Posterior cingulate gyrus (tissue), 11 donors: ENCODE measurements at regions not wholly inside any gene's neighbourhood (a gene's known extent, or its start where the extent isn't known, plus 50 kb on each side); places are given as distances from the start of the nearest gene placed in this dataset.

Experiments used
- DNase-seq, 10 donors: peaks; one replicate each; pipeline versions ENCODE4 v3.0.0 to v3.0.0-alpha.2; 2020 to 2021; ENCODE audit warnings: mixed read lengths in 3 of 10
- intact Hi-C: fragments of 100-400 bp; cut with DNase I; formaldehyde crosslinking; loops from one replicate; pipeline ENCODE4 v1.15.1; 2023

GRCh38 chr4:189385579-189385978 lies 555.1 kb upstream of the FRG1 start:
- intact Hi-C loops: no loop called here
- DNase-seq: no peak

- intact Hi-C loops: no loop called here
- DNase-seq: peak in 2 of 10 donors; percentile 42 to 51
Observed at GRCh38 chr4:189396435-189396834, 544.2 kb upstream of the FRG1 start.

- intact Hi-C loops: no loop called here
- peak in 1 of 10 donors; percentile 68 for DNase-seq
Observed at GRCh38 chr4:189404271-189404670, 536.4 kb upstream of the FRG1 start.

GRCh38 chr4:189409158-189409557 lies 531.5 kb upstream of the FRG1 start:
- intact Hi-C loops: no loop called here
- DNase-seq: no peak

- intact Hi-C loops: no loop called here
- no peak for DNase-seq
Observed at GRCh38 chr4:189414021-189414420, 526.7 kb upstream of the FRG1 start.

DNA sequence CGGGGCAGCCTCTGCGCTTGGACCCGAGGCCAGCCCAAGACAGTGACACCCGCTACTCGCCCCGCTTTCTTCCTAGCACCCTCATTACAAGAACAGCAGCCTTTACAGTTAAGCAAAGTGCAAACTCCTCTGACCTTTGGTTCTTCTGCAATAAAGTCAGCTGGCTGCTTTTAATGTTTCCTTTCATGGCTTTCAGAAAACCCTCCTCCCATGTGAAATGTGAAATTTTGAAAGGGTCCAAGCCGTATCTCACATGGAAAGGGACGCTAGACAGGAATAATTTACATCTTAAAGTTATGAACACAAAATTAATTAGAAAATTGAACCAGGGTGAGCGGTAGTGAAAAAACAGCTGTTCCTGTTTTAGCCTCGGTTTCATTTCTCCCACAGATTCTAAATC lies 520.1 kb upstream of the FRG1 start:
- intact Hi-C loops: no loop called here
- no peak for DNase-seq

DNA sequence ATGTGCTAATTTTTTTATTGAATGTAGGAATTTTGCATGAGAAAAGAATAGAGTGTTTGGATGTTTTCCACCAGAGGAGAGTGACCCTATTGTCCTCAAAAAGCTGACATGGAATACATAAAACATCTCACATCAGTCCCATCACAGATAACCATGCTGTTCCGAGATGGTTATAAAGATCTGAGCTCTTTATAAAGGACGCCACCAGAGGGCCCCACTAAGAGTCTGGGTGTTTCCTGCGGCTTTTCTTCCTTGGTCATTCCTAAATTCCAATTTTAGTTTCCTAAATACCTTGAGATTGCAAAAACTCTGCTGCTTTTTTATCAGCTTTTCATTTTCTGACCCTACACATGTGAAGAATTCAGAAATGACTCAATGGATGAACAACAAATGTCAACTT lies 504.5 kb upstream of the FRG1 start:
- intact Hi-C loops: no loop called here
- DNase-seq: no peak

GRCh38 chr4:189440716-189441115 lies 500.0 kb upstream of the FRG1 start:
- intact Hi-C loops: no loop called here
- DNase-seq: no peak

GRCh38 chr4:189443341-189443740 lies 497.3 kb upstream of the FRG1 start:
- no peak for DNase-seq
- intact Hi-C loops: no loop called here

GRCh38 chr4:189445613-189446012 lies 495.1 kb upstream of the FRG1 start:
- intact Hi-C loops: no loop called here
- DNase-seq: no peak

DNA sequence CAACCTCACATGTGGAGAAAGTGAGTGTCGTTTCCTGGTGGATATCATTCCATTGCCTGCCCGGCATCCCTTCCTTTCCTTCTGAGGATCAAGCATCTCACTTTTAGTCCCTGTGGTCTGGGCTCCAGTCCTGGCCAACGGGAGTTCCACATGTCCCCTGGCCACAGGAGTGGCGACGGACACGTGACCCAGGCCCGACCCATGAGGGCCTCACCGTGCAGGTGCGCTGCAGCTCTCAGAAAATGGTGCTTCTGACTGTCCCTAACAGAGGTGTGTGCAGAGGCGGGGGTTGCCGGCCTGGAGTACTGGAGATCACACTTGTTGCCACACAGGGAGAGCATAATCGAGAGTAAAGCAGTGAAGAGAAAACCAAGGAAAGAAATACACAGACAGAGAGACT lies 476.9 kb upstream of the FRG1 start:
- intact Hi-C loops: no loop called here
- peak in 1 of 10 donors; percentile 42 for DNase-seq

DNA sequence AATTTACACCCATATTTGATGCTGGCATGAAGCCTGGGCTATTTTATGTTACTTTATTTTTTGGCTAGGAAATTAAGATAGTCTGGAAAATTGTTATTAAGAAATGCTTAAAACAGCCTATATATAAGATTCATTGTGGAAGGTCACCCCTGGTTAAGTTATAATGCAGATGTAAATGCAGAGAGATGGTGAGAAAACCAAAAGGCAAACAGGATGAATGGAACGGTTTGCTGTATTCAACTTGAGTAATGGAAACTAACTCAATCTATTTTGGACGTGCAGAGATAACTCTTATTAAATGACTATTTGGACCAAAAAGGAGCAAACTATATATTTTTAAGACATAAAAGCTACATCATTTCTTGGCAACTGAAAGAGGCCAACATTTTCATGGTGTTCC lies 446.3 kb upstream of the FRG1 start:
- intact Hi-C loops: no loop called here

DNA sequence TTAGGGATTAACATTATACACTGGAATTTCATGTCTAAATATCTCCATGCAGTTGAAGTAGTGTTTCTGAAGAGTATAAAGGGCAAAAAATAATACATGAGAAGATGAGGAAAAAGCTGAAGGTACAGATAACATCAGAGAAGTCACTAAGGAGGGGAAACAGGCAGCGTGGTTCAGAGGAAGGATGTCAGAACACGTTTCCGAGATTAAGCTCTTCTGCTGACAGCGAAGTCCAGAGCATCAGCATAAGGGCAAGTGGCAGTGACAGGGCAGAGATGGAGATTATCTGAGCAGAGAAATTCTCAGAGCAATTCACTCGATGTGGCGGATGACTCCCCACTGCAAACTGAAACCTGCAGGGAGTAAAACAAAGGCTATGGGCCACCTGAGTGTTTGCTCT lies 443.2 kb upstream of the FRG1 start:
- intact Hi-C loops: no loop called here
- DNase-seq: no peak

More for the DNA sequence above, 446.3 kb upstream of the FRG1 start:
- no peak for DNase-seq

DNA sequence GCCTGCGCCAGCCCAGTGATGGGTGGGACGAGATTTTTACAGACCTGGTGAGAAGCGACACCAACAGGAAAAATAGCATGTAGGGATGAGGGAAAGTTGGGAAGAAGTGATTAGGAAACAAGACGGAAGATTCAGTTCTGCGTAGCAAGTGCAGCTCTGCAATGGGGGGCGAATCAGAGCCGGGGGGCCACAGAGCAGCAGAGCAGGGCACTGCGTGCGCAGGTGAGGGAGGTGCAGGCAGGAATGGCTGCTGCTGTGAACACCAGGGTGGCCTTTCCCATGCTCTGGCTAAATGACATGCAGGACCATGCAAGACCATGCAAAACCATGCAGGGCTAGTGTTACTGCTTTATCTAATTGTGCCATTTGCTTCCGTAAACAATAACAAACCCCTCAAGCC lies 442.7 kb upstream of the FRG1 start:
- intact Hi-C loops: no loop called here
- DNase-seq: no peak

DNA sequence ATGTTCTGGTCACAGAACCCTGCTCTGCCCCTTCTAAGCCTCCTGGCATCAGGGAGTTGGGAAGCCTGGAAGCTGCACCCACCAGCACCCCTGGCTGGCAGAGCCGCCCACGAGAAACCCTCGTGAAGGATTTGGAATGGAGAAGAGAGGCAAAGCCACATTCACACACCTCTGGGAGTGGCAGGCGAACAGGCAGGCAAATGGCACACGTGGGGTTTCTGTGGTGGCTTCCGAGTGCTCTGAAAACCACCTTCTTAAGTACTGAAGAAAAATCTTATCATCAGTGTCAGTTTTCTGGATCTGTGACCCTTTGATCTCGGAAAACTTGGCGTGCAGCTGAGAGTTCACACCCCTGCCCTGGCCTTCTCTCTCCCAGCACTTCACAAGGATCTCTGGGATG lies 442.2 kb upstream of the FRG1 start:
- DNase-seq: no peak
- intact Hi-C loops: no loop called here

- intact Hi-C loops: no loop called here
- peak in 1 of 10 donors; percentile 39 for DNase-seq
Observed at GRCh38 chr4:189499696-189500095, 441.0 kb upstream of the FRG1 start.

DNA sequence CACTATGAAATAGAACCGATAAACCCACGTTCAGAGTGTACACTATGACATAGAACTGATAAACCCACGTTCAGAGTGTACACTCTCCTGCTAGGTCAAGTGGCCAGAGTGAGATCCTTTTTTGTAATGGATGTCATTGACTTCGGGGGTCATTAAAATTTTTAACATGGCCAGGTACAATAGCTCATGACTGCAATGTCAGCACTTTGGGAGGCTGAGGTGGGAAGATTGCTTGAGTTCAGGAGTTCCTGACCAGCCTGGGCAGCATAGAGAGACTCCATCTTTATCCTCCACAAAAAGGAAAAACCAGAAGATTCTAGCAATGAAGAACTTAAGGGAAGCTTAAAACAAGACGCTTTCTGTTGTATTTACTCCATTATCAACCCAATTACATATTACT lies 439.7 kb upstream of the FRG1 start:
- intact Hi-C loops: no loop called here
- no peak for DNase-seq

- intact Hi-C loops: no loop called here
- no peak for DNase-seq
Observed at GRCh38 chr4:189502841-189503435, 437.7 kb upstream of the FRG1 start.

DNA sequence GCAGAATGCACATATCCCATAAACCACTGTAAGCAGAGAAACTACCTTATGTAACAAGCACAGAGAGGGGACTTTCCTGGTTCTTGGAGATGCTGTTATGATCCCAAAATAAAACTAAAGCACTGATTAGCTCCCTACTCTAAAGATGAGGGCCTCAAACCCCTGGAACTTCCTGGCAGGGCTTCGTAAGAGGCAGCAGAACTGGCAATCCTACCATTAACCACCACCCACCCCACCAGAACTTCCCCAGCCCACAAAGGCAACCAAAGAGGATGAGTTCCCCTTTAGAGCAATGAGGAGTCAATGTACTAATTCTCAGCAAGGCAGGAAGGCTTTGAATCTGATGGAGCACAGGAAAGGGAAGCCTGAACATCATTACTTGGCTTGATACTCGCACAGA lies 436.5 kb upstream of the FRG1 start:
- no peak for DNase-seq
- intact Hi-C loops: no loop called here

DNA sequence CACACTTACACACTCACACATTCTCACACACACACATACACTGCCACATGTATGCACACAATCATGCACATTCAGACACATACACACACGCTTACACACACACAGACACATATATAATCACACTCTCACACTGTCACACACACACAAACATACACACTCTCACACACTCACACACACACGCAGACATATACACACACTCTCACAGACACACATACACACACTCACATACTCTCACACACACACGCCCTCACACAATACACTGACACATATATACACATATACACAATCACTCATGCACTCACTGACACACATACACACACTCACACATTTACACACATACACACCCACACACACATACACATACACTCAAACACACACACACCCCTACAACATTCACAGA lies 435.3 kb upstream of the FRG1 start:
- intact Hi-C loops: no loop called here

GRCh38 chr4:189506080-189506479 lies 434.6 kb upstream of the FRG1 start:
- DNase-seq: peak in 1 of 10 donors; percentile 54
- intact Hi-C loops: no loop called here

More for the DNA sequence above, 435.3 kb upstream of the FRG1 start:
- no peak for DNase-seq

- intact Hi-C loops: no loop called here
- DNase-seq: no peak
Observed at GRCh38 chr4:189507060-189507459, 433.6 kb upstream of the FRG1 start.

DNA sequence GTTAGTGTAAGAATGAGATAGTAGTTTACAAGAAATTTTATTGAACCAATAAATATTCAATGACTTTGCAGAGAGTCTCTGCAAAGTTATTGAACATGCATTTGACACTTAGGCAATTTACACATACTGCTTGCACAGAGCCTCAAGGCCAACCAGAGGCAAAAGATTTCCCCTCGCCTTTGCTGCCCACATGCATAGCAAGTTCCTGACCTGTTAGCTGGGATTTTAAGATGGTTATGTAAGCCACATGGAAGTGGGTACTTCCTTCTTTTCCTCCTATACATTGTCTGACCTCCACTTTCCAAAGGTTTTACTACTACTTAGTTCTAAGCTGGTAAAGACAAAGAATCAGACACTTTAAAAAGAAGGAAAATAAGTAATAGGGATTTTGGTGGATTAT lies 430.1 kb upstream of the FRG1 start:
- intact Hi-C loops: no loop called here
- no peak for DNase-seq
